Coronary artery (tissue), 2 donors: ENCODE measurements at regions not wholly inside any gene's neighbourhood (a gene's known extent, or its start where the extent isn't known, plus 50 kb on each side); places are given as distances from the start of the nearest gene placed in this dataset.

Experiments used
- DNase-seq: peaks from one replicate; pipeline ENCODE4 v3.0.0-alpha.2; 2017; ENCODE audit warnings: low spot score
- H3K27ac ChIP-seq, 2 donors: fragments of 200-600 bp; sonication (generic); one replicate each; pipeline ENCODE4 v1.5.1; 2016 to 2019
- H3K4me3 ChIP-seq: fragments of 200-600 bp; sonication (generic); 2 replicates; pipeline ENCODE4 v1.5.1; 2016; ENCODE audit warnings: mild to moderate bottlenecking, moderate library complexity
- TF ChIP-seq, protein P1 (sequence below): fragments of 200-600 bp; sonication (generic); IDR thresholded peaks from one replicate; pipeline ENCODE4 v1.5.1; 2019; ENCODE audit warnings: antibody characterized with exemption

DNA sequence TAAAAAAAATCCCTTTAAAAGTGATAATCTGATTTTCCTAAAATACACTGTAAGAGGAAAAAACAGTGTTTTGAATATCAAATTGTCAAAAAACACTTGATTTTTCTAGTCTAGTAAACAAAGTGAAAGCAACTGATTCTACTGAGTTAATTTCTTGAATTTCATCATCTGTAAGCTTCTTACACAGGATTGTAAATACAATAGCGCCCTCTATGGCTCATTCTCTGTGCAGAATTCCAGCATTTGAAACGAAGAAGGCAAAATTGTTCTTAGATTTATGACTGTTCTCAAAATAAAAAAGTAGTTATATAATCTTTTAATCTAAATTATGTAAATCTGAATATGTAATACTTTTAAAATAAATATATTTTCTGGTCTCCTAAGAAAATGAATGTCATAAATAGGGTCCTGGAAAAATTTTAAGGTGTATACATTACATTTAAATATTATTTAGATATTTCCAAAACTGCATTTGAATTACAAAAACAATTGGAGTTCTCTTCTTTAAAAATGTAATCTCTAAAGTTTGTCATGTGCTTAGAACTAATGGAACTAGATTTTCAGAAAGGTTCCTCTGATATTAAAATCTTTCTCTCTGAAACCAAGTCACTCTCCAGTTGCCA is 176.9 kb upstream of the MC4R start:
- TF ChIP-seq, protein P1, sequence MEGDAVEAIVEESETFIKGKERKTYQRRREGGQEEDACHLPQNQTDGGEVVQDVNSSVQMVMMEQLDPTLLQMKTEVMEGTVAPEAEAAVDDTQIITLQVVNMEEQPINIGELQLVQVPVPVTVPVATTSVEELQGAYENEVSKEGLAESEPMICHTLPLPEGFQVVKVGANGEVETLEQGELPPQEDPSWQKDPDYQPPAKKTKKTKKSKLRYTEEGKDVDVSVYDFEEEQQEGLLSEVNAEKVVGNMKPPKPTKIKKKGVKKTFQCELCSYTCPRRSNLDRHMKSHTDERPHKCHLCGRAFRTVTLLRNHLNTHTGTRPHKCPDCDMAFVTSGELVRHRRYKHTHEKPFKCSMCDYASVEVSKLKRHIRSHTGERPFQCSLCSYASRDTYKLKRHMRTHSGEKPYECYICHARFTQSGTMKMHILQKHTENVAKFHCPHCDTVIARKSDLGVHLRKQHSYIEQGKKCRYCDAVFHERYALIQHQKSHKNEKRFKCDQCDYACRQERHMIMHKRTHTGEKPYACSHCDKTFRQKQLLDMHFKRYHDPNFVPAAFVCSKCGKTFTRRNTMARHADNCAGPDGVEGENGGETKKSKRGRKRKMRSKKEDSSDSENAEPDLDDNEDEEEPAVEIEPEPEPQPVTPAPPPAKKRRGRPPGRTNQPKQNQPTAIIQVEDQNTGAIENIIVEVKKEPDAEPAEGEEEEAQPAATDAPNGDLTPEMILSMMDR = peak; percentile 21
- DNase-seq = no peak
- Histone ChIP-seq H3K27ac (no peak overlapping the region), H3K4me3 (no peak overlapping the region)

DNA sequence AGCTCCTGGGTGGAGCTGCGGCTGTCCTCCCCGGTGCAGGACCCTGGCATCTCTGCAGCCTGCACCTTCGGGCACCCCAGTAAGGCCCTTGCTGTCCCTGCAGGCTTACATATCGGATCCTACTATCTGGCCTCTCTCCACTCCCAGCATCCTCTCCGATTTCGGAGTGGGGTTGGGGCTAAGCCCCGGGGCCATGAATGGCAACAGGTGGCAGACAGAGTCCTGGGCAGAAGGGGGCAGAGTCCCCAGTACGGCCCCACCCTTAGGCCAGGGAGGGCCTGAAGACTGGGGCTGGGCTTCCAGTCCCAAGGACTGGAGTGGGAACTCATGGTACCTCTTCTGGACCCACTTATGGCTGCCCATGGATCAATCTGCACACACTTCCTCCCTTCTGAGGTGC is 180.4 kb upstream of the MC4R start:
- Histone ChIP-seq H3K4me3 (no peak overlapping the region), H3K27ac (no peak overlapping the region)
- TF ChIP-seq, protein P1 = no peak
- DNase-seq = no peak

DNA sequence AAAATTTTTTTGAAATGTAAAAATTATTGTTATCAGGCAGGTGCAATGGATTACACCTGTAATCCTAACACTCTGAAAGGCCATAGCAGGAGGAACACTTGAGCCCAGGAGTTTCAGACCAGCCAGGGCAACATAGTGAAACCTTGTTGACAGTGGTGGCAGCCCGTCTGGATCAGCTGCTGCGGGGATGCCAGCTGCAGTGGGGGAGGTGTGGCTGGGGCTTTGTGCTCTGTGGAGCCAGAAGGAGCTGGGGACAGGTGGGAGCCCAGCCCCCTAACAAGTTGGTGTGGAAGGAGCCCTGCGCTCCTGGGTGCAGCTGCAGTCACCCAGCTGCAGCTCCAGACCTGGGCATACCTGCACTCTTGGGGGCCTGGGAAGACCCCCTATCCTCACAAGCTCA is 182.4 kb upstream of the MC4R start:
- TF ChIP-seq, protein P1 = no peak
- DNase-seq = no peak
- Histone ChIP-seq H3K27ac (no peak overlapping the region), H3K4me3 (no peak overlapping the region)

DNA sequence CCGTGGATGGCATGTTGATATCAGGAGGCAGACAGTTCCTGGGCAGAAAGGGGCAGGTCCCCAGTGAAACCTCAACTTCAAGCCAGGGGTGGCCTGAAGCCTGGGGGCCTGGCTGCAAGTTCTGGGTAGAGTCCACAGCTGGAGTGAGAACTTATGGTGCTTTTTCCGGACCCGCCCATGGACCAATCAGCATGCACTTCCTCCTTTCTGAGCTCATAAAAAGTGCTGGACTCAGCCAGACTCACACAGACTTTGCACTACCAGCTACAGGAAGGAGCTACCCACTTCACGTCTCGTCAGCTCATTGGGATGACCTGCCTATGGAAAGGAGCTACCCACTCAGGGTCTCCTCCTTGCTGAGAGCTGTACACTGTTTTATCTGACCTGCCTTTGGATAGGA is 183.1 kb upstream of the MC4R start:
- no peak for DNase-seq

DNA sequence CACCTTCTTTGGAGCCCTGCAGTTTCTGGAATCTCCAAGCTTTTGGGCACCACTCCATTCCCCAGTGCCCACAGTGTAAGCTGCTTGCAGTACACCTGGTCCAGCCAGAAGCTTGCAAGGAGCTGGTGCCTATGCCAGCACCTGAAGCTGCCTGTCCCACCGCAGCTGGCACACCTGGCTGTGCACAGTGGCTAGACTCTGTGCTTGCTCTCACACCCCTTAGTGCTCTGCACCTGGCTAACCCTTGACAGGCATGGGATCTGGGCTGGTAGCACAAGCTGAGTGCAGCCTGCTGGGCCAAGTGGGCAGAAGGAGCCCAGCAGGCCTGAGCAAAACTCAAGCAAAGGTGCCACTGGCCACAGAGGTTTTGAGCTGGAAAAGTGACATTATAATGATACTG is 183.8 kb upstream of the MC4R start:
- TF ChIP-seq, protein P1 = no peak
- DNase-seq = no peak
- Histone ChIP-seq H3K27ac (no peak overlapping the region), H3K4me3 (no peak overlapping the region)

More for the DNA sequence above, 183.1 kb upstream of the MC4R start:
- Histone ChIP-seq H3K4me3 (no peak overlapping the region), H3K27ac (no peak overlapping the region)
- TF ChIP-seq, protein P1 = no peak

DNA sequence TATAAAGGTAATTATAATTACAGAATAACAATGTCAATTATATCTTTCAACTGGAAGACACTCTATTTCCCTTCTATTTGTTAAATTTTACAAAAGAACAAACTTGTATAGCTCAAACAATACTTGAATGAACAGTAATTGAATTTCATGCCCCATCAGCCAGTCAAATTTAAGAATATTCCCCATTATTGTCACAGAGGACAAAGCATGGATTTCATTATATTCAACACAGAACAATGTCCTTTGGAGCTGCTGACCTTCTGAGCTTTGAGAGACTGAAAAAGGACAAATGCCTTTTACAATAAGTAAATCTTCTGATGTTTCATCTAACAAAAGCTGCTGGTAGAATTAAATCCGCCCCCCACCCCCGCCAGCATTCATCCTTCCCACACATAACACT is 187.5 kb upstream of the MC4R start:
- TF ChIP-seq, protein P1 = no peak
- DNase-seq = no peak
- no peak overlapping the region for H3K27ac ChIP-seq
- H3K4me3 ChIP-seq = no peak overlapping the region

DNA sequence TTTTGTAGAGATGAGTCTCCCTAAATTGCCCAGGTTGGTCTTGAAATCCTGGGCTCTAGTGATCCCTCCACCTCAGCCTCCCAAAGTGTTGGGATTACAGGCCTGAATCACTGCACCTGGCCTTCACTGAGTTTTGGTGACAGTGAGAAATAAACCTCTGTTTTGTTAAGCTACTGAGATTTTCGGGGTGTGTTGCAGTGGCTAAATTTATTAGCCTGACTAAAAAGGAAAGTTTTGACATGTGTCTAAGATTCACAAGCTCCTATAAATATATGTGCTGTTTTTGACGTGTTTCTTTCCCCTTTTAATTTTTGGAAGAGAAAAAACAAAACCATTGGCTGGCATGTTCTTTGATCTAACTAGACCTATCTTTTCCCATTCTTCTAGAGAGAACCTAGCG is 190.5 kb upstream of the MC4R start:
- no peak overlapping the region for H3K27ac ChIP-seq
- no peak for DNase-seq
- H3K4me3 ChIP-seq = no peak overlapping the region
- TF ChIP-seq, protein P1 = no peak
